CD4-positive, alpha-beta T cell treated with Interleukin-6 for 4 hours (primary cell): ENCODE measurements at regions not wholly inside any gene's neighbourhood (a gene's known extent, or its start where the extent isn't known, plus 50 kb on each side); places are given as distances from the start of the nearest gene placed in this dataset.
"Not testable (repeated sequence)": the region's sequence is repeated elsewhere in the genome, so short reads cannot be mapped to it uniquely, and the experiment has no call there.

Experiments used
- DNase-seq: peaks from one replicate; pipeline ENCODE4 v3.0.0-alpha.2; 2020; ENCODE audit warnings: mixed read lengths

DNA sequence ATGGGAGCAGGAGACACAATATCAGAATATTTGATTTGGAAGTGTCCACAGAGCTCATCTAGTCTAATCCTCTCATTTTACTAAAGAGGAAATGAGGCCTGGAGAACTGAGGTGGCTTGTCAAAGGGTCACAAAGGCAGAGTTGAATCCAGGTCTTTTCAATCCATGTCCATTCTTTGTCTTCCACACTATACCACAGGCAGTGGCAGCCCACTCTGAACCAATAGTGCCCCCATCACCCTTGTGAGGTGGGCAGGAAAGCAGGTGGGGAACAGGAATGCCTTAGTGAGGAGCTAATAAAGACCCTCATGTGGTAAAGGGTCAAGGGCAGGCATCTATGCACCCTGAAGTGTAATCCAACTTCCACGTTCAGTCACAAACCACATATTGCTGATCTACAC, 134.8 kb upstream of the EGLN3 start:
- no peak for DNase-seq

DNA sequence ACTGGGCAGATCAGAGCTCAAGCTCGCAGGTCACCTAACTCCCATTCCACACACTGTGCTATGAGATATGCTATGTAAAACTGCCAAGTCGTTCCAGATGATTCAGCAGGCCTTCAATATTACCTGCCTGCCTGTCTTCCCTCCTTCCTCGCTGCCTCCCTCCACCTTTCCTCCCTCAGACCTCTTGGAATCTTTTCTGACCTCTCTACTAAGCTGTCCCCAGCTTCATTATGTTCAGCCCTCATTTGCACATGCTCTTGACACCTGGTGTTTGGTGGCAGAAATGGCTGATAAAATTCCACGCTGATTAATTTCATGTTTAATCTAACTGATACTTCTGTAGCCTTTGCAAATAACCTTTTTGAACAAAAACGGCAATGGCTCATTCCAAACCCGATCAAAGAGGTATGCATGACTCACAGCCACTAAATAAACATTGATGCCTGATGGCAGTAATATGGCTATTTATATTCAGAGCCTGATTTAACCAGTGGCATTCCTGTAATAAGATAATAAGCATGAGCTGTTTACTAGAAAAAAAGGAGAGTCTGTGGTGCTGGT, 130.8 kb upstream of the EGLN3 start:
- no peak for DNase-seq

GRCh38 chr14:34081101-34081575, 130.3 kb upstream of the EGLN3 start:
- no peak for DNase-seq

DNA sequence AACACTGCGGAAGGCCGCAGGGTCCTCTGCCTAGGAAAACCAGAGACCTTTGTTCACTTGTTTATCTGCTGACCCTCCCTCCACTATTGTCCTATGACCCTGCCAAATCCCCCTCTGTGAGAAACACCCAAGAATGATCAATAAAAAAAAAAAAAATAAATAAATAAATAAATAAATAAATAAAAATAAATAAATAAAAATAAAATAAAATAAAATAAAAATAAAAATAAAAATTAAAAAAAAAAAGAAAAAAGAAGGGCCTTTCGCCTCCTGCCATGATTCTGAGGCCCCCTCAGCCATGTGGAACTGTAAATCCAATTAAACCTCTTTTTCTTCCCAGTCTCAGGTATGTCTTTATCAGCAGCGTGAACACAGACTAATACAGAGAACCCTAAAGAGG, 128.8 kb upstream of the EGLN3 start:
- not testable (repeated sequence) for DNase-seq

DNA sequence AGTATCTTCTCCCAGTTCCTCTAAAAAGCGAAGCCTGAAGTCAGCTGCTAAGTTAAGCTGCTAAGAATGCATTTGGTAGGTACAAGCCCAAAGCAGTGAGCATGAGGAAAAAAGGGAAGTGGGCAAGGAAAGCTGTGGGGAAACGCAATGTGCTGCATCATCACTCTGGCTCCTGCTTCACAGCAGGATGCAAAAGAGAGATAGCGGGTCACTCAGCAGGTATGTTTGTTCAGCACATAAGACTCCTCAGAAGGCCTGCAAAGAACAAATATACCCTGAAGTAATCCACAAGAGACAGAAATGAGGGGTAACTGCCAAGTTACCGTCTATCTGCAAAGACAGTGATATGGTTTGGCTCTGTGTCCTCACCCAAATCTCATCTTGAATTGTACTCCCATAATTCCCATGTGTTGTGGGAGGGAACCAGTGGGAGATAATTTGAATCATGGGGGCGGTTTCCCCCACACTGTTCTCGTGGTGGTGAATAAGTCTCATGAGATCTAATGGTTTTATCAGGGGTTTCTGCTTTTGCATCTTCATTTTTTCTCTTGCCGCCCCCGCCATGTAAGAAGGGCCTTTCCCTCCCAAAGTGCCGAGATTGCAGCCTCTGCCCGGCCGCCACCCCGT, 127.4 kb upstream of the EGLN3 start:
- no peak for DNase-seq

GRCh38 chr14:34075826-34076225, 125.0 kb upstream of the EGLN3 start:
- DNase-seq, result no peak

DNA sequence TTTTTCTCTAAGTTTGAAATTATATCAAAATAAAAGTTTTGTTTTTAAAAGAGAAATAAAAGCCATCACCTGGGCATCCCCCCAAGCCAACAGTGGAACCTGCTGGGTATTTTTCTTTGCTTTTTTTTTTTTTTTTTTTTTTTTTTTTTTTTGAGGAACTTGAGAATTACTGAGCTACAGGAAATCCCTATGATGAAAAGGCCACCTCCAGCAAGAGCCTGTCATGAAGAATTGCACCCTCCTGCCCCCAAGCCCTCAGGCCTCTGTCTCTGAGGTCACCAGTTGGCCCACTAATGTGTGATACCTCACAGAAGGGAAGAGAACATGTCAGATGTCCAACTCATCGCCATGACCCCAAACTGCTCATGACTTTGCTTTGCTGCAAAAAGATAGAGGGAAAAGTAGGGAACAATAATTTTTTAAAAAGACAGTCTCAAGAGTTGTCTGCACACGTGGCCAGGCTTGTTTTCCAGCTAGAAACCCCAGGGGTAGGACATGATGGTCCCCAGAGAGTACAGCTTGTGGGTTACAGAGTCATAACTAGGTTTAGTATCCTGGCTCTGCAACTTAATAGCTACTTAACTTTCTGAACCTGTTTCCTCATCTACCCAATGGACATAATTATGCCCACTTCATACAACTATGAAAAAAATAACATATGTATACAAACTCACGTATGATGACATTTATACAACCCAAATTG, 124.3 kb upstream of the EGLN3 start:
- no peak for DNase-seq

DNA sequence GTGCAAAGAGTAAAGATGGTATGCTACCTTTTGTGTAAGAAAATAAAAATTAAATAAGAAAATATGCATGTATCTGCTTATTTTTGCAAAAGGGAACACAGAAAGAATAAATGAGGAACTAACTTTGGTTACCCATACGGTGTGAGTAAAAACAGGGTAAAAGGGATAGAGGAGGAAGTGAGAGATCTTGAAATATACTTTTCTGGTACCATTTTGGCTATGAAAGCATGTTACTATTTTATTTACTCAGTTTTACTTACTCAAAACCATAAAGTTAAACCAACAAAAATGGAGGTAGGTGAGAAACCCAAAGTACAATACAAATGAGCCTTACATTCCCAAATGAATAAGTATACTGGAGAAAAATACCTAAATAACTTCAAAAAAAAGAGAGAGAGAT, 122.0 kb upstream of the EGLN3 start:
- DNase-seq, result no peak

GRCh38 chr14:34072401-34072800, 121.5 kb upstream of the EGLN3 start:
- DNase-seq, result no peak

DNA sequence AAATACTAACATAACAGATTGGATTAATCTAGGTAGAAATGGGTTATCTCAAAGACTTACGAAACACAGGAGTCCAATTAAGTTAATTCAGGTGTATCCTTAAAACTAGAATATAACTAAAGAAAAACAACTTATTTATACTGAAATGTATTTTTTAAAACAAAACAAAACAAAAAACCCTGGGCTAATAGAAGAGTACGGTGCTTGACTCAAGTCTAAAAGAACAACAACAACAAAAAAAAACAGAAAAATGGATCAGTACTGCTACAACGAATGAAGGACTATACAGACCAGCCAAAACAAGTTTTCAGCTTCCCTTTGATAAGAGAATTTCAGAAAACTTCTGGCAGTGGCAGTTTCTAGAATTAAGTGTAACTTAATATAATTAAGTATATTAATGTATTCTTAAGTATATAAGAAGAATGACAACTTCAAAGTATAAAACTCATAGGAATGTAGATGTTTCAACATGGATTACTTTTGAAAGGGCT, 120.1 kb upstream of the EGLN3 start:
- DNase-seq, result no peak

GRCh38 chr14:34069854-34070582, 119.1 kb upstream of the EGLN3 start:
- no peak for DNase-seq

DNA sequence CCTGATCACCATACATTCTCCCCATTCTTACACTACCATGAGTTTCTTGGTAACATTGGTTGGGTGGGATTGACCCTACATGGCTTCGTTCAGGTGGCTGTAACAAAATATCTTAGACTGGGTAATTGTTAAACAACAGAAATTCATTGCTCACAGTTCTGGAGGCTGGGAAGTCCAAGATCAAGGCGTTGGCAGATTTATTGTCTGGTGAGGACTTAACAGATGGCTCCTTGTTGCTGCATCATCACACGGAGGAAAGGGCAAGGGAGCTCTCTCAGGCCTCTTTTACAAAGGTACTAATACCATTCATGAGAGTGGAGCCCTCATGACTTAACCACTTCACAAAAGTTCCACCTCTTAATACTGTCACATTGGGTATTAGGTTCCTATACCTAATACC, 116.7 kb upstream of the EGLN3 start:
- no peak for DNase-seq

- DNase-seq, result no peak
Measured at GRCh38 chr14:34065690-34066391, 115.0 kb upstream of the EGLN3 start.

- no peak for DNase-seq
Measured at GRCh38 chr14:34065236-34065635, 114.4 kb upstream of the EGLN3 start.

DNA sequence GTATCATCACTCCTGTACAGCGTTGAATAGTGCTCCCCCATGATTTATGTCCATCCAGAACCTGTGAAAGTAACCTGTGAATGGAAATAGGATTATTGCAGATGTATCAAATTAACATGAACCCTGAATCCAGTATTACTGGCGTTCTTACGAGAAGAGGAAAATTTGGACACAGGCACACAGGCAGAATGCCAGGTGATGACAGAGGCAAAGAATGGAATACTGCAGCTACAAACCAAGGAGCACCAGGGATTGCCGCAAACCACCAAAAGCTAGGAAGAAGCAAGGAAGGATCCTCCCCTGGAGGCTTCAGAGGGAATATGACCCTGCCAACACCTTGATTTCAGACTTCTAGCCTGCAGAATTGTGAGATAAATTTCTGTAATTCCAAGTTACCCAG, 113.5 kb upstream of the EGLN3 start:
- DNase-seq, result no peak

DNA sequence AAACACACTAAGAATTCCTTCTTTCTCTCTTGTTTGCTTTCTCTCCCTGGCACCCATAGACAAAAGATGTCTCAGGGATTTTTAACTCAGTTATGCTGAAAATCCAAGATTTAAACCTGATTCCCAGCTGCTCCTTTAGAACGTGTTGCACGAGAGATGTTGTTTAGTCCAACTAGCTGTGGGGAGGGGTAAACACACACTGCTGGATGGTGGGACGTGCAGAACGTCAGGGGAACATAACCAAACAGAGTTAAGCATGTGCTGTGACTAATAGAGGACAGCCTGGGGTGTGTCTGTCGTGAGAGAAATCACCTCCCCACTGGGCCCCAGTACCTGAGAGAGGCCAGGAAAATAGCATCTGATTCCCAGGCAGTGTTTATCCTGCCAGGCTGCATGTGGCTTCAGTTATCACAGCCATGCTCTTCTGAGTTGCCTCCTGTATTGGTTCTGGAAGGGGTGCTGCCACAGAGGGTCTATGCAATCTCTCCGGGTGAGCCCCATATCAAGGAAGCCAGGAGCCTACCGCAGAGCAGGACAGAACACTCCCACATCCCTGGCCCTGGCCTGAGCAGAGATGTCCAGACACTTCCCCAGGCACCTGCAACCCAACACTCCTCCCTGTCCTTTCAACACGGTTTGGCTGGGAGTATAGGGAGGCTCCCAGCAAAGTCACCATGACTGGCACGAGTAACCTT, 112.7 kb upstream of the EGLN3 start:
- no peak for DNase-seq

DNA sequence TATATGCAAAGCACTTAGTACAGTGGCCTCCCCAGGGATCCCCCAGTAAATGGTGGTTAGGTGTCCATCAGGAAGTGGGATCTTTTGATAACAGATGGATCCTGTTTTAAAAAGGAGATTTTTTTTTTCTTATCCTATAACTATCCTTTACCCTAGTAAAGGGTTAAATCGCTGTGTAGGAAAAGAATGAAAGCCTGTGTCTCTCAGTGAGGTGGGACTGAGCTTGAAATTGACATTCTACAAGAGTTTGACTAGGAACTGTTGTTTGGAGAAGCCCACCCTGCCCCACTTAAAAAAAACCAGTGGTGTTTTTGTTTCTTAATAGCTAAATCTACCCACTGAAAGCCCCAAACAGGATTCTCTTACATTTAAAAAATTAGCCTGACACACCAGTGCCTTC, 112.2 kb upstream of the EGLN3 start:
- DNase-seq, result no peak

DNA sequence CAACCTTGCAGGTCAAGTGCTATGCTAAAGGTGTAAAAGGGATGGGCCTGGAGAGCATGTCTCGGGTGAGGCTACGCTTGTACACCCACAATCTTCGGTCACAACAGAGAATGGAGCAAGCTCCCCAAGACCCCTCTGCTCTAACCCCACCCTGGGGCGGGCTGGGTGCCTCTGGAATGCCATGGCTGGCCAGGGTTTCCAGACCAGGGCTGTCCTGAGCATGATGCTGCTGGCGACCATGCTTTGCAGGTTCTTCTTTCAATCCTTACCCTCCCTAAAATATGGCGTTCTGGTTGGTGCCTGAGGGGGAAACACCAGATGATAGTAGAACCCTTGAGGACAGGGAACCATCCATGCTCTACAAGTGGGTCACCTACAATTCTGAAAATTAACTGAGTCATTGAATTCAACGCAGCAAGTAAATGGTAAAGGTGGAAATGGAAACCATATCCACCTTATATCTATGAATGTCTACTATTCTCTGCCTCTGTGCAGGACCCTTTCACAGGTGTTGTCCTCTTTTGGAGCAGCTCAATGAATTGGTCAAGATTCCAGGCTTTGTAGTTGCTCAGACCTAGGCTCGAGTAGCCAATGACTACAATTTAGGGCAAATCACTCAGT, 111.6 kb upstream of the EGLN3 start:
- DNase-seq, result no peak

DNA sequence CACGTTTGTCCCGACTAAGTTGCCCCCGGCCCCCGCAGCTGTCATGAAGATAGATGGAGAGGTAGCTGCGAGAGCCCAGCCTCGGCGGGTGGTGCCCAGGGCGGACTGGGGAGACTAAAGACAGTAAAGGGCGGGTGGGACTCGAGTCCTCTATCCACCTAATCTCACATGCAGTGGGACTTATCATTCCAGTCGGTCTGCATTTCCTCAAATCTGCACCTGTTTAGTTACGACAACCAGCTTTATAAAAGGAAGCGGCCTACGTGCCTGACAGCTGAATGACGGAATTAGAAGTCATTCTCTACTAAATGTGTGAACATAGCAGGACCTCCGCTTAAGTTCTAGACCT, 109.8 kb upstream of the EGLN3 start:
- no peak for DNase-seq

GRCh38 chr14:34059925-34060650, 109.2 kb upstream of the EGLN3 start:
- peak; percentile 63 for DNase-seq
